ENCODE measurements at regions not wholly inside any gene's neighbourhood (a gene's known extent, or its start where the extent isn't known, plus 50 kb on each side); places are given as distances from the start of the nearest gene placed in this dataset.

- TF ChIP-seq ZBTB33 (IDR thresholded peaks at IDR 0.05) (no peak), FOXM1 (IDR thresholded peaks at IDR 0.05; ENCODE audit: low read depth, low read length) (no peak), RUNX3 (IDR thresholded peaks at IDR 0.05; ENCODE audit: low read length) (no peak), NR2C2 (IDR thresholded peaks at IDR 0.05; ENCODE audit: borderline replicate concordance, control insufficient read depth, insufficient read length, low read depth) (no peak), FOS (IDR thresholded peaks at IDR 0.05; ENCODE audit: borderline replicate concordance, extremely low read depth, insufficient read length) (no peak), POU2F2 (IDR thresholded peaks at IDR 0.05; ENCODE audit: borderline replicate concordance, low read depth, low read length) (no peak), MTA2 (IDR thresholded peaks at IDR 0.05; ENCODE audit: low read depth) (no peak), CBX3 (IDR thresholded peaks at IDR 0.05; ENCODE audit: borderline replicate concordance, low read depth) (no peak), MYB (IDR thresholded peaks at IDR 0.05; ENCODE audit: borderline replicate concordance, low read depth, low read length) (no peak), HDAC2 (IDR thresholded peaks at IDR 0.05) (no peak)
- TF ChIP-seq, protein P1, sequence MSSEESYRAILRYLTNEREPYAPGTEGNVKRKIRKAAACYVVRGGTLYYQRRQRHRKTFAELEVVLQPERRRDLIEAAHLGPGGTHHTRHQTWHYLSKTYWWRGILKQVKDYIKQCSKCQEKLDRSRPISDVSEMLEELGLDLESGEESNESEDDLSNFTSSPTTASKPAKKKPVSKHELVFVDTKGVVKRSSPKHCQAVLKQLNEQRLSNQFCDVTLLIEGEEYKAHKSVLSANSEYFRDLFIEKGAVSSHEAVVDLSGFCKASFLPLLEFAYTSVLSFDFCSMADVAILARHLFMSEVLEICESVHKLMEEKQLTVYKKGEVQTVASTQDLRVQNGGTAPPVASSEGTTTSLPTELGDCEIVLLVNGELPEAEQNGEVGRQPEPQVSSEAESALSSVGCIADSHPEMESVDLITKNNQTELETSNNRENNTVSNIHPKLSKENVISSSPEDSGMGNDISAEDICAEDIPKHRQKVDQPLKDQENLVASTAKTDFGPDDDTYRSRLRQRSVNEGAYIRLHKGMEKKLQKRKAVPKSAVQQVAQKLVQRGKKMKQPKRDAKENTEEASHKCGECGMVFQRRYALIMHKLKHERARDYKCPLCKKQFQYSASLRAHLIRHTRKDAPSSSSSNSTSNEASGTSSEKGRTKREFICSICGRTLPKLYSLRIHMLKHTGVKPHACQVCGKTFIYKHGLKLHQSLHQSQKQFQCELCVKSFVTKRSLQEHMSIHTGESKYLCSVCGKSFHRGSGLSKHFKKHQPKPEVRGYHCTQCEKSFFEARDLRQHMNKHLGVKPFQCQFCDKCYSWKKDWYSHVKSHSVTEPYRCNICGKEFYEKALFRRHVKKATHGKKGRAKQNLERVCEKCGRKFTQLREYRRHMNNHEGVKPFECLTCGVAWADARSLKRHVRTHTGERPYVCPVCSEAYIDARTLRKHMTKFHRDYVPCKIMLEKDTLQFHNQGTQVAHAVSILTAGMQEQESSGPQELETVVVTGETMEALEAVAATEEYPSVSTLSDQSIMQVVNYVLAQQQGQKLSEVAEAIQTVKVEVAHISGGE (CRISPR knock-in tag; IDR thresholded peaks at IDR 0.05): no peak
Observed at GRCh38 chr12:63423839-63424238, 244.5 kb downstream of the DPY19L2 start (continued).

Data from GM12878 (cell line).